ENCODE measurements at regions not wholly inside any gene's neighbourhood (a gene's known extent, or its start where the extent isn't known, plus 50 kb on each side); places are given as distances from the start of the nearest gene placed in this dataset.
"Not testable (repeated sequence)": the region's sequence is repeated elsewhere in the genome, so short reads cannot be mapped to it uniquely, and the experiment has no call there.

- no peak for DNase-seq (ENCODE audit: low read depth, low spot score)
These were observed 1168.4 kb downstream of the TMEM121 start for GRCh38 chr14:106694638-106695393.

DNA sequence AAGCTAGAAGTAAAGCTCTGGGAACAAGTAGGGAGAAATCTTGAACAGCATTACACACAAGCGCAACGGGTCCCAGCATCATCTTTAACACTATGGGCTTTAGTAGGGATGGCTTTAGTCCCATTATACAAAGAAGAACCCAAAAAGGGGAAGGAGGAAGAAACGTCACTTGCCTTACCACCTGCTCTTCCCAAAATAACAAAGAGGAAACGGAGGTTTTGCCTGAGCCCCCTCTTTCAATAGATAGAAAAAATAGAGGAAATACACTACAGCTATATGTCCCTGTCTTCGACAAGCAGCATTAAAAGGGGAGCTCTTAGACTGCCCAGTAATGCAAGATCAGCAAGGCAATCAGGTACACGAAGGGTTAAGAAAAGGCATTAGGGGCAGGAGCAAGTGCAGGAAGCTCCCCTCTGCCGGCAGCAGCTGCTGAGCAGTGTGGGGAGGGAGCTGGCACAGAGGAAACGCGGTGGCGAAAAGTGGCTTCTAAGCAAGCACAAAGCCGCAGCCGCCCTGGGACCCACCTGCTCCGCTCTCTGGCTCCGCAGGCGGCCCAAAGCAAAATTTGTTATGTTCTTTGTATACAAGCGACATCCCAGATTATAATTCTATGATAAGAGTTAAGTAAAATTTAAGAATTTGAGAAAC lies 1172.4 kb downstream of the TMEM121 start:
- DNase-seq (ENCODE audit: low read depth, low spot score): not testable (repeated sequence)

GRCh38 chr14:106703651-106704050 lies 1177.3 kb downstream of the TMEM121 start:
- not testable (repeated sequence) for DNase-seq (ENCODE audit: low read depth, low spot score)

DNA sequence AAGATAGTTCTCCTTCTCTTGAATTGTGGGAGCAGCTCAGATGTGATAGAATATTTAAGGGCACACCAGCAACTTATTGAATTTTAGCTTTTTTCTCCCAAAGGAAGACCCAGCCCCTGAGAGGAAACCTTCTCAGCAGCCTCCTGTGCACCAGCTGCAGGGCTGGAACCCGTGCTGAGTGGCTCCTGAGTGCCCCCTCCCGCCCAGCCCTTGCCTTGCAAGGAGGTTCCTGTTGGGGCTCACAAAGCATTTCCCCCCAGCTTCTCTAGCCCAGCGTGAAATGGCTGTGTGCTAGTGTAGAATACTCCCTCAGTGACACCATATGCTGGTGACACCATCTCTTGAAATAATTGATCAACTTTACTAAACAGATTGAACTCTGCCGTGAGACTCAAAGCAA lies 1180.1 kb downstream of the TMEM121 start:
- DNase-seq (ENCODE audit: low read depth, low spot score): not testable (repeated sequence)

DNA sequence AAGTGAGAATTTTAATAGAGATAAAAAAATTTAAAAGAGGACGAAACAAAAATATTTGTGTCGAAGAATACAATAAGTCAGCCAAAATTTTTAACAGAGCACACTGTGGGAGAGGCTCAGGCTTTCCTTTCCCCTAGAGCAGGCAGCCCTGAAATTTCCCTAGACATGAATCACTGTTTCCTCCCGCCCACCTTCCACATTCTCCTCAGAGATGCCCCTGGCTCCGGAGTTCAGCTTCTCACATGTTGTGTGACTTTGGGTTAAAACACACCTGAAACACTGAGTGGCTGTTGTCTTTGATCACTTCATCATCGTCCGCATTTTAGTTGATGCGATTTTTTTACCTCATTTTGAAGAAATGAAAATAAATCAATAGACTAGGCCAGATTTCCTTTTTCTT lies 1183.8 kb downstream of the TMEM121 start:
- DNase-seq (ENCODE audit: low read depth, low spot score): not testable (repeated sequence)

DNA sequence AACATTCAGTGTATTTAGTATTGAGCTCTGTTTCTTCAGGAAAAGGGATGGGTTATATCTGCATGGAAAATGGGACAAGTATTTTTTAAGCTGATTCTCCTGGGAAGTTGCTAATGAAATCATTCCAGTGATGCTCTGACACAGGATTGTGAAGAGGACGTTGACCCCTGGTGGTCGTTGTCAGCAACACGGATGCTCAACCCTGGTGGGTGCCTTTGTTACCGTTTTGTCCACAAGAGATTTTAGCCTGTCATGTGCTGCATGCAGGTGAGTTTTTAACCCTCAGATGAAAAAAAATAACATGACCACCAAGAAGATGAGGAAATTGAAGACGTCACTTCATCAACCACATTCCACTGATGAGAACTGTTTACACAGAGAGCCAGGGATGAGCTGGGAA lies 1186.1 kb downstream of the TMEM121 start:
- not testable (repeated sequence) for DNase-seq (ENCODE audit: low read depth, low spot score)

- not testable (repeated sequence) for DNase-seq (ENCODE audit: low read depth, low spot score)
These were observed 1188.4 kb downstream of the TMEM121 start for GRCh38 chr14:106714446-106715428.

- DNase-seq (ENCODE audit: low read depth, low spot score): not testable (repeated sequence)
These were observed 1191.2 kb downstream of the TMEM121 start for GRCh38 chr14:106717544-106717943.

- DNase-seq (ENCODE audit: low read depth, low spot score): not testable (repeated sequence)
These were observed 1193.5 kb downstream of the TMEM121 start for GRCh38 chr14:106719880-106720279.

DNA sequence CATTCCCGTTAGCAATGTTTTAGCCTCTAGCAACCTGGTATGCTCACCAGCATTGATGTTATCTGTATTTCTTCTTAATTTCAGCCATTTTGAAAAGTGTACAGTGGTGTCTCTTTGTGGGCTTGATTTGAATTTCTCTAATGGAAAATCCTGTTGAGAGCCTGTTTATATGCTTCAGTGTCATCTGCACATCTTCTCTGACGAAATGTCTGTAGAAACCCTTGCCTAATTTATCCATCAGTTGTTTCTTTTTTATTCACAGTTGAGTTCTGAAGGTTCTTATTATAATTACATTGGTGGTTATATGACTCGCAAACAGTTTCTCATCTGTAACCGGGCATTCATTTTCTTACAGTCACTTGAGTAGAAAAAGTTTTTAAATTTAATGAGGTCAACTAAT lies 1195.5 kb downstream of the TMEM121 start:
- not testable (repeated sequence) for DNase-seq (ENCODE audit: low read depth, low spot score)

- not testable (repeated sequence) for DNase-seq (ENCODE audit: low read depth, low spot score)
These were observed 1196.7 kb downstream of the TMEM121 start for GRCh38 chr14:106722813-106723687.

- DNase-seq (ENCODE audit: low read depth, low spot score): not testable (repeated sequence)
These were observed 1201.6 kb downstream of the TMEM121 start for GRCh38 chr14:106727962-106728361.

DNA sequence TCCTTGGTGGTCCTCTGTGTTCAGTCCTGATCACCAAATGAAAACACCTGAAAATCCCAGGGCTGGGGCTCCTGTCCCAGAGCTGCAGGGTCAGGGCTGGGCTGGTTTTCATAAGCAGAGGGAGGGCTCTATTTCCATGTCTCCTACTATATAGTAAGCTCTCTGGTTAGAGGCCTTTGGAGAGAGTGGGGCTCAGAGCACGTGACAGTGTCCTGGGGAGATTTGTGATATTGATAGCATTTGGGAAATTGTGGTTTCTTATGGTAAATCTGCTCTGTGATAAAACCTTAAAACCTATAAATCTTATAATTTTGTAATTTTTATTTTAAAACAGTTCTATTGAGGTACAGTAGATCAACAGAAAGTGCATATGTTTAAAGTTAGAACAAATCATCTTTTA lies 1202.2 kb downstream of the TMEM121 start:
- DNase-seq (ENCODE audit: low read depth, low spot score): no peak

DNA sequence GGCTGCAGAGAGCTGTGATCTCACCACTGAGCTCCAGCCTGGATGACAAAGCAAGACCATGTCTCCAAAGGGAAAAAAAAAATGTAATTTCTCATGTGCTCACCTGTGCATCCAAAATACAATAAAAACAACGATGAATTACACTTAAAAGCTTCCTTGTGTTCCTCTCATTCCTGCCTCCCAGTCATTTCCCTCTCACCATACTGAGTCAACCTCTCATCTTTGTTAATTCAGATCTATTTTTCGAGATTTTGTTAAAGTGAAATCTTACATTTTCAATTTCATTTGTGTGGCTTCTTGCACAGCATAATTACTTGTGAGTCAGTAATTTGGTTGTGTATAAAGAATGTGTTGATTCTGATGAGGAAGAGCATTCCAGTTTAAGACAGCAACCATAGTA lies 1203.2 kb downstream of the TMEM121 start:
- DNase-seq (ENCODE audit: low read depth, low spot score): no peak

- no peak for DNase-seq (ENCODE audit: low read depth, low spot score)
These were observed 1207.4 kb downstream of the TMEM121 start for GRCh38 chr14:106733771-106734170.

DNA sequence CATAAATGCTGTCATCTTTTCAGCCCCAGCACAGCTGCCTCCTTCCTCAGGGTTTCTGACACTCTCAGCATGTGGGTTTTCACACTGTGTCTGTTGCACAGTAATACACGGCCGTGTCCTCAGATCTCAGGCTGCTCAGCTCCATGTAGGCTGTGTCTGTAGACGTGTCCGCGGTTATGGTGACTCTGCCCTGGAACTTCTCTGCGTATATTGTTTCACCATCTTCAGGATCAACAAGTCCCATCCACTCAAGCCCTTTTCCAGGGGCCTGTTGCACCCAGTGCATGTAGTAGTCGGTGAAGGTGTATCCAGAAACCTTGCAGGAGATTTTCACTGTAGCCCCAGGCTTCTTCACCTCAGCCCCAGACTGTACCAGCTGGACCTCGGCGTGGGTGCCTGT lies 1210.6 kb downstream of the TMEM121 start:
- DNase-seq (ENCODE audit: low read depth, low spot score): no peak

GRCh38 chr14:106738075-106738474 lies 1211.7 kb downstream of the TMEM121 start:
- DNase-seq (ENCODE audit: low read depth, low spot score): no peak

- DNase-seq (ENCODE audit: low read depth, low spot score): not testable (repeated sequence)
These were observed 1212.3 kb downstream of the TMEM121 start for GRCh38 chr14:106738598-106739258.

- not testable (repeated sequence) for DNase-seq (ENCODE audit: low read depth, low spot score)
These were observed 1214.9 kb downstream of the TMEM121 start for GRCh38 chr14:106741086-106741827.
